Endodermal cell (in vitro differentiated cells): ENCODE measurements at regions not wholly inside any gene's neighbourhood (a gene's known extent, or its start where the extent isn't known, plus 50 kb on each side); places are given as distances from the start of the nearest gene placed in this dataset.
A peak's percentile ranks its signal among the peaks of the same experiment; 100 is the strongest.

Experiments
- DNase-seq: peaks from one replicate; pipeline ENCODE4 v3.0.0-alpha.2; 2017
- H3K27ac ChIP-seq: 2 replicates; pipeline ENCODE4 v1.5.1; 2013; ENCODE audit warnings: mild to moderate bottlenecking, low read depth, low read length, moderate library complexity
- H3K27me3 ChIP-seq: 2 replicates; pipeline ENCODE4 v1.6.1; 2013; ENCODE audit warnings: mild to moderate bottlenecking, low read length, moderate library complexity; ENCODE audit not compliant: insufficient read depth, control insufficient read depth, poor library complexity, severe bottlenecking
- H3K36me3 ChIP-seq: 2 replicates; pipeline ENCODE4 v1.7.0; 2013; ENCODE audit warnings: mild to moderate bottlenecking, low read length, moderate library complexity; ENCODE audit not compliant: control insufficient read depth, insufficient read depth
- H3K4me1 ChIP-seq: one replicate; pipeline ENCODE4 v1.7.0; 2013; ENCODE audit warnings: low read length; ENCODE audit not compliant: control insufficient read depth, insufficient read depth
- H3K4me3 ChIP-seq: 2 replicates; pipeline ENCODE4 v1.5.1; 2013; ENCODE audit warnings: mild to moderate bottlenecking, low read length, moderate library complexity
- H3K9ac ChIP-seq: 2 replicates; pipeline ENCODE4 v1.6.1; 2013; ENCODE audit warnings: mild to moderate bottlenecking, low read length, moderate library complexity; ENCODE audit not compliant: poor library complexity, severe bottlenecking; ENCODE audit errors: extremely low read depth
- H3K9me3 ChIP-seq: 2 replicates; pipeline ENCODE4 v1.6.1; 2013; ENCODE audit warnings: mild to moderate bottlenecking, low read length, moderate library complexity; ENCODE audit not compliant: control insufficient read depth
- H3K27ac Mint-ChIP-seq: 2 replicates; pipeline ENCODE4 v1.8.0; 2020; ENCODE audit warnings: mixed read lengths
- H3K27me3 Mint-ChIP-seq: 2 replicates; pipeline ENCODE4 v1.8.0; 2021; ENCODE audit warnings: mild to moderate bottlenecking, mixed read lengths; ENCODE audit not compliant: insufficient read depth
- H3K36me3 Mint-ChIP-seq: 2 replicates; pipeline ENCODE4 v1.8.0; 2020; ENCODE audit warnings: low read depth, mixed read lengths
- H3K4me1 Mint-ChIP-seq: 2 replicates; pipeline ENCODE4 v1.8.0; 2020; ENCODE audit warnings: mixed read lengths
- H3K4me3 Mint-ChIP-seq: 2 replicates; pipeline ENCODE4 v1.8.0; 2020; ENCODE audit warnings: mild to moderate bottlenecking, moderate library complexity, mixed read lengths
- H3K9me3 Mint-ChIP-seq: 2 replicates; pipeline ENCODE4 v1.8.0; 2020; ENCODE audit warnings: mild to moderate bottlenecking, mixed read lengths
- CTCF ChIP-seq: fragments of 200-600 bp; sonication (generic); conservative IDR thresholded peaks from 2 replicates; pipeline ENCODE4 v1.5.0; 2021; ENCODE audit warnings: antibody characterized with exemption, mild to moderate bottlenecking
- WGBS, 2 experiments: methylation state at CpG; one replicate each; pipeline versions ENCODE4 v1.1.5 to v1.1.7; 2013; ENCODE audit warnings: missing lambda C conversion rate in 2 of 2, mixed read lengths in 1 of 2; ENCODE audit not compliant: insufficient coverage in 1 of 2, insufficient read length in 1 of 2; 5-methylcytosine and 5-hydroxymethylcytosine counted together

- H3K4me3 Mint-ChIP-seq, result no peak overlapping the region
- no peaks in the 10 kb centered on the region for H3K4me1 ChIP-seq
- no peaks in the 10 kb centered on the region for H3K9me3 Mint-ChIP-seq
- H3K27ac ChIP-seq, result no peak overlapping the region
- TF ChIP-seq CTCF, result no peak
- WGBS, 2 experiments, result 60 to 95% methylated on average over 1 to 5 of the region's 5 CpGs
- H3K36me3 ChIP-seq, result no peaks in the 10 kb centered on the region
- H3K9ac ChIP-seq, result no peak overlapping the region
- peak; percentile 26 for DNase-seq
- no peak overlapping the region for H3K4me3 ChIP-seq
- no peak overlapping the region for H3K27ac Mint-ChIP-seq
- H3K4me1 Mint-ChIP-seq, result no peaks in the 10 kb centered on the region
- H3K27me3 Mint-ChIP-seq, result no peaks in the 10 kb centered on the region
- no peaks in the 10 kb centered on the region for H3K36me3 Mint-ChIP-seq
- no peaks in the 10 kb centered on the region for H3K27me3 ChIP-seq
- H3K9me3 ChIP-seq, result no peaks in the 10 kb centered on the region
Observed at GRCh38 chr10:42977032-42977416, 99.8 kb upstream of the RET start.

- Mint-ChIP-seq H3K36me3 (no peaks in the 10 kb centered on the region), H3K4me1 (no peaks in the 10 kb centered on the region), H3K9me3 (no peaks in the 10 kb centered on the region), H3K27ac (no peak overlapping the region), H3K27me3 (no peaks in the 10 kb centered on the region), H3K4me3 (no peak overlapping the region)
- Histone ChIP-seq H3K4me1 (no peaks in the 10 kb centered on the region), H3K4me3 (no peak overlapping the region), H3K9me3 (no peaks in the 10 kb centered on the region), H3K36me3 (no peaks in the 10 kb centered on the region), H3K9ac (no peak overlapping the region), H3K27ac (no peak overlapping the region), H3K27me3 (no peaks in the 10 kb centered on the region)
- 90% methylated on average over 1 to 2 of the region's 2 CpGs for WGBS, 2 experiments
- TF ChIP-seq CTCF, result no peak
- peak; percentile 43 for DNase-seq
Observed at GRCh38 chr10:42979181-42979580, 97.7 kb upstream of the RET start.

GRCh38 chr10:42979721-42980467, 97.0 kb upstream of the RET start:
- no peaks in the 10 kb centered on the region for H3K27me3 ChIP-seq
- TF ChIP-seq CTCF, result no peak
- no peak overlapping the region for H3K9ac ChIP-seq
- H3K27ac ChIP-seq, result no peak overlapping the region
- H3K4me3 Mint-ChIP-seq, result no peak overlapping the region
- no peaks in the 10 kb centered on the region for H3K9me3 Mint-ChIP-seq
- no peaks in the 10 kb centered on the region for H3K4me1 ChIP-seq
- 61 to 79% methylated on average over 3 to 12 of the region's 12 CpGs for WGBS, 2 experiments
- no peak overlapping the region for H3K4me3 ChIP-seq
- H3K36me3 ChIP-seq, result no peaks in the 10 kb centered on the region
- H3K9me3 ChIP-seq, result no peaks in the 10 kb centered on the region
- H3K27me3 Mint-ChIP-seq, result no peaks in the 10 kb centered on the region
- peak; percentile 38 for DNase-seq
- no peaks in the 10 kb centered on the region for H3K4me1 Mint-ChIP-seq
- H3K27ac Mint-ChIP-seq, result no peak overlapping the region
- H3K36me3 Mint-ChIP-seq, result no peaks in the 10 kb centered on the region
